Lower leg skin (tissue), 3 donors: ENCODE measurements at regions not wholly inside any gene's neighbourhood (a gene's known extent, or its start where the extent isn't known, plus 50 kb on each side); places are given as distances from the start of the nearest gene placed in this dataset.

ENCODE experiments used
- POLR2A ChIP-seq, 2 donors: fragments of 450-650 bp; IDR thresholded peaks; one replicate each; pipeline ENCODE4 v1.6.1; 2016 to 2017; ENCODE audit warnings: antibody characterized with exemption in 2 of 2, mild to moderate bottlenecking in 1 of 2, moderate library complexity in 1 of 2
- TF ChIP-seq, protein P1 (sequence below), 3 donors: fragments of 450-650 bp; IDR thresholded peaks; one replicate each; pipeline ENCODE4 v1.5.1; 2016; ENCODE audit warnings: antibody characterized with exemption in 3 of 3, mild to moderate bottlenecking in 3 of 3, moderate library complexity in 2 of 3

DNA sequence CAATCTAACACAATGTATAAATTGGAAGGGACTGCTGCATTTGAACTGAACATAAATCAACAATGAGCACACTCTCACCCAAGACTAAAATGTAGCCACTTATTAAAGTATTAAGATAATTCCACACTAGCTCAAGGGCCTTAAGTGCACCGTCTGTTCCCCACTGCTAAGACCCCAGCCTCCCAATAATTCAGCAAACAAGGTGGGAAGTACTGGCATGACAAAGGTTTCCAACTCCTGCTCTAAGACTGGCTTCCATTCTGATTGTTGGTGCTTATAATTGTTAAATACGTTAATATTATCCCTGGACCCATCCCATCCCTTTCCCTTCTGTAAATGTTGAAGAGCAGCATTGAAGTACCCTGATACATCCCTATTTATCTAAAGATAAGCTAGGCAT, 636.7 kb downstream of the NR2F1-AS1 start:
- no peak for TF ChIP-seq POLR2A (IDR thresholded peaks at IDR 0.05)
- TF ChIP-seq, protein P1, sequence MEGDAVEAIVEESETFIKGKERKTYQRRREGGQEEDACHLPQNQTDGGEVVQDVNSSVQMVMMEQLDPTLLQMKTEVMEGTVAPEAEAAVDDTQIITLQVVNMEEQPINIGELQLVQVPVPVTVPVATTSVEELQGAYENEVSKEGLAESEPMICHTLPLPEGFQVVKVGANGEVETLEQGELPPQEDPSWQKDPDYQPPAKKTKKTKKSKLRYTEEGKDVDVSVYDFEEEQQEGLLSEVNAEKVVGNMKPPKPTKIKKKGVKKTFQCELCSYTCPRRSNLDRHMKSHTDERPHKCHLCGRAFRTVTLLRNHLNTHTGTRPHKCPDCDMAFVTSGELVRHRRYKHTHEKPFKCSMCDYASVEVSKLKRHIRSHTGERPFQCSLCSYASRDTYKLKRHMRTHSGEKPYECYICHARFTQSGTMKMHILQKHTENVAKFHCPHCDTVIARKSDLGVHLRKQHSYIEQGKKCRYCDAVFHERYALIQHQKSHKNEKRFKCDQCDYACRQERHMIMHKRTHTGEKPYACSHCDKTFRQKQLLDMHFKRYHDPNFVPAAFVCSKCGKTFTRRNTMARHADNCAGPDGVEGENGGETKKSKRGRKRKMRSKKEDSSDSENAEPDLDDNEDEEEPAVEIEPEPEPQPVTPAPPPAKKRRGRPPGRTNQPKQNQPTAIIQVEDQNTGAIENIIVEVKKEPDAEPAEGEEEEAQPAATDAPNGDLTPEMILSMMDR (IDR thresholded peaks at IDR 0.05), result no peak
